GM21576 (cell line): ENCODE measurements at regions not wholly inside any gene's neighbourhood (a gene's known extent, or its start where the extent isn't known, plus 50 kb on each side); places are given as distances from the start of the nearest gene placed in this dataset.
"Not testable (repeated sequence)": the region's sequence is repeated elsewhere in the genome, so short reads cannot be mapped to it uniquely, and the experiment has no call there.

Experiments used
- ATAC-seq: cut with Tn5 transposase; IDR thresholded peaks from one replicate; pipeline ENCODE4 v1.9.1; 2021; ENCODE audit warnings: mild to moderate bottlenecking, moderate library complexity; ENCODE audit not compliant: unreplicated experiment

DNA sequence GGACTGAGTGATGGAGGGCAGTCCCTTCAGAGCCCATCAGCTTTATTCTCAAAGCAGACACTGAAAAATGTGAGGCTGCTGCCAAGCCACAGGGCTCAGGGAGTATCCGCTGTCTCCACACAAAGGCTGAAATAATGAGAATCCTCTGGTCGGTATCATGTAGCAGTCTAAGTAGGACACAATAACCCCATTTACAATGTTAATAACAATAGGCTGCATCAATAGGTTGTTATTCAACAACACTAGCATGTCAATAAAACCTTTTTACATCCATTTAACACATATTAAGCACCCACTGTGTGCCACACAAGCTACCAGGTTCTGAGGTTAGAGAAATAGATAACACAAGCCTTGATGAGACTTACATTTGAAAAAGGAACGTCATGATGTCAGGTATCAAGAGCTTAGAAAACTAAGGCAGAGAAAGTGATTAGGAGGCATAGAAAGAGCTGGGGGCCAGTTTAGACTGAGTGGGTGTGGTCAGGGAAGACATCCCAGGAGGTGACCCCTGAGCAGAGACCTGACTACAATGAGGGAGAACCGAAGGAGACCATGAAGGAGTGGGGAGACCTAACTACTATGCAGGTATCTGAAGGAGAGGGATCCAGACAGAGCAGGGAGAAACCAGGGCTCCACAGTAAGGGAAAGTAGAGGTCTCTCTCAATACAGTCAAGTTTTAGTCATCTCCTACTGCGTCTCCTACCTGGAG, 140.1 kb upstream of the GRIA1 start:
- ATAC-seq = no peak

DNA sequence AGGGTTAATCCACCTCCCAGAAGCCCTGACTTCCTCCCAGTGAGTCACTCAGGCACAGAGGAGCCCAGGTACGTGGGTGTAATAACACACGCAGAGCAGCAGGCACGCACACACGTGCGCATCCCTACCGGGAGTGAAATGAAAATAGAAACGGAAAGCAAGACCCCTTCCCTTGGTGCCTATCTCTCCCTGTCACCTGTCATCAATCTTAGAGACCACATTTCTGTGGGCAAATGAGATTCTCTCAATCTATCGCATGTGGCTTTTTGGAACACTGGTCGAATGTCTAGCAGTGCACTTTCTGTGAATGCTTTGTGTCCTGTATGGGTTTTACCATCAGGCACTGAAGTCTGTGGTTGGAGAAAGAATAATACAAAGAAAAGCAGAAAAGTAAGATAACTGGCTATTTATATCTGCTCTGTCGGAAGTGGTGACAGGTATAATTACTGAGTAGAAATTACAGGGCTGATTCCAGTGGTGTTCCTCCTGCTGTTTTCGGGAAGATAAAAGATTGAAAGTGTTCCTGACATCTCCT, 137.7 kb upstream of the GRIA1 start:
- ATAC-seq = peak; percentile 80

DNA sequence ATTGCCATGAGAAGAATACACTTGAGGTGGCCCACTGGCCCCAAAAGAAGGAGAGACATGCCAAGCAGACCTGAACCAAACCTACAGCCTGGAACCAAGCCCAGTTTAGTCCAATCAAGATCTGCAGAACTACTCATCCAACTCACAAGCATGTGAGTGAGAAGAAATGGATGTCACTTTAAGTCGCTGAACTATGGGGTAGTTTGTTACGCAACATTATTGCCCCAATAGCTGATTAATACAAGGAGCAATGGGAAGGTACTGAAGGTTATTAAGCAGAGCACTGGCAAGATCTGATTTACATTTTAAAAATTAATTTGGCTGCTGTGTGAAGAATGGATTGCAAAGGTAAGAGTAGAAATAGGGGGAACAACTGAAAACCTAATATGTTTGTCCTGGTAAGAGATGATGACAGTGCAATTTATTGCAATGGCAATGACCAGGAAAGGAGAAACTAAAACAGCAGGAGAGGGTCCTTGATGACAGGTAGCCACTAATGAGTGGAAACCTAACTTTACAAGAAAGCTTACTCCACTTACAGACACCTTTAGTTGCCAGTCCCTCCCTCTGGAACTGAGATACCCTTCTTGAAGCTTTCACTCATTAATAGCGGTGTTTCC, 132.9 kb upstream of the GRIA1 start:
- ATAC-seq = no peak

DNA sequence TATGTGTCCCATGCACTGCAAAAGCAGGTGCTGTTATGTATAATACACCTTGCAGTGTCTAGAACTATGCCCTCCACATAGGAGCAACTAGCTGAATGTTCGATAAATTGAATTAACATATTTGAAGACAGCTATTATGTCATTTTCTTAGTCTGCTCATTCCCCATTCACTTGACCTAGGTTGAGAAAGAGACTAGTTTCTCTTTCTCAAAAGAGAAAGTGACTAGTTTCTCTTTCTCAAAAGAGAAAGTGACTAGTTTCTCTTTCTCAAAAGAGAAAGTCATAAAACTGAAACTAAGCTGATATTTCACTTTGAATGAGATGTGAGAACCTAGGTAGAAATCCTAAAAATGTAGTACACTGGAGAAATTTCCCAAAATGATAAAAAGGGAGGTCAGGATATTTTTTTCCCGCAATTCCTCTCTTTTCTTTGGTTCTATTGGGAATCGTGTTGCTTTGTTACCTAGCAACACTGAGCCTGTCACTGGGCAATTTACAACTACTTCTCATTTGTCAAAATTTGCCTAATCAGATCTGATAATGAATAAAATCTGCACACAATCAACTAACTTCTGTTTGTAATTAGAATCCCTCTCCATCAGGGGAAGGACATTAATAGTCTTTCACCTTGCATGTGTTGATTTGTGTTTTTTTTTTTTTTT, 132.0 kb upstream of the GRIA1 start:
- ATAC-seq = peak; percentile 83

DNA sequence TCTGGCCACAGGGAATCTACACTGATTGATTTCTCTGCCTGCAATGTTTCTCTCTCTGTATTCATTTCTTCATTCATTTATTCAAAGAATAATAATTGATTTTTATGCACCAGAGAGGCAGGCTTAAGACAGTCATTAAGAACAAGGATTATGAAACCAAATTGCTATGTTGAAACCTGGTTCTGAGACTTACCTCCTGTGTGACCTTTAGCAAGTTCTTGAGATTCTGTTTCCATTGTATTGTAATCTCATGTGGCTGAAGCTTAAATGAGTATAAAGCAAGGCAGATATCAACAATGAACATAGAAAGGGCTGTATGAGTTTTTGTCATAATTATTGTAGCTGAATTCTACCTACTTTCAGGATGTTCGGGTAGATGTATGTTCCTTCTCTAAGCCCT, 129.6 kb upstream of the GRIA1 start:
- ATAC-seq = no peak

DNA sequence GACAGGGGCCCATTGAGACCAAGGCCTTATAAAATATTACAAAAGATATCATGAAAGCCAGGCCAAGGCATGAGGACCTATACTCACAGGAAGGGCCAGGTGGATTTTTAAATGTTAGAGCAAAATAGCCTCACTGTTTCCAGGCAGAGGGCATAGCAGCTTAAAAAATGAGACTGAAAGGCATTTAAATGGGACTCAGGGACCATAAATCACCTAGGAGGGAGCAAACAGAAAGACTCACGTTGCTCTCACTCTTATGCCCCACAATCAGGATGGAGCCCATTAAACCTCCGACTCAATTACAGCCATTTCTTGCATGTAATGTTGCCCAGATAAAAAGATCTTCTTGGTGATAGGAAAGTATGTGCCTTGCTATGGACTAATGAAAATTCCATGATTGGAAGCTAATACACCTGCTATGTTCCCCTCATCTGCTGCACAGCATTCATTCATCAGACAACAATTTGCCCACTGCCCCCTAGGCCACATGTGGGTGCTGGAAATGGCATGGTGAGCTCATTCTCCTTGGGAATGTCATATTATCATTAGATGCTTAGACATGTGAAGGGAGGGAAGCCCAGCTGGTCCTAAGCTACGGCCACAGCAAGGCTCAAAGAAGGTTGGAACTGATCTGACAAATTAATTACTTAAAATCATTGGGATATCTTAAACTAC, 128.6 kb upstream of the GRIA1 start:
- ATAC-seq = no peak

DNA sequence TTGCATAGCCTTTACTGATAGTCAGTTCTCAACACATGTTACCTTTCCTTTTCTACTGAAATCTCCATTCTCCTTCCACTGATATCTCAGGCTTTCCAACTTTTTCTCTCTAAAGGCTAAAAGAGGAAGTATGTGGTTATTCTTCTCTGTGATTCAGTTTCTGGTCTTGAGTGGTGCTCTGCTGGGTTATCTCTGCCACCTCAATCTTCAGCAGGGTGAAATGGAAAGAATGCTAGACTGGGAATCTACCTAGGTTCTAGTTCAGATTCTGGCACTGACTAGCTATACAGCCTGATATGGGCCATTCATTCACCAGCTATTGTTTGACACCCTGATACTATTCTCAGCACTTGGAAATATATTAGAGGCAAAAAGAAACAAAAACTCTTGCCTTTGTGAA, 124.9 kb upstream of the GRIA1 start:
- peak; percentile 76 for ATAC-seq

DNA sequence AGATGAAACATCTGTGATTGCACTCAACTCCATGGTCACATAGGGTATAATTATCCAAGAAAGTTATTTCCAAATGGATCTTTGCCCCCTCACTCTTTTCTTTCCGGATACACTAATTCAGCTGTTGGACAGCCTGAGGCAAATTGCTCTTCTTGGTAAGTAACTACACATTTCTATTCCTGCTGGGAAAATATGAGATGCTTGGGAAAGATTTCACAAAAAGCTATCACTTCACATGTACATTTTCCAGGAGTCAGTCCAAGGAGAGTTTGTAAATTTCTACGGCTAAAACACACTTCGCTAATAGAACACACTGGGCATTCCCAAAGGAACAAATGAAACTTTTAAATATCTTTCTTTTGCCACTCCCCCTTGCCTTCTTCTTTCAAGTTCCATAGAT, 123.0 kb upstream of the GRIA1 start:
- no peak for ATAC-seq

DNA sequence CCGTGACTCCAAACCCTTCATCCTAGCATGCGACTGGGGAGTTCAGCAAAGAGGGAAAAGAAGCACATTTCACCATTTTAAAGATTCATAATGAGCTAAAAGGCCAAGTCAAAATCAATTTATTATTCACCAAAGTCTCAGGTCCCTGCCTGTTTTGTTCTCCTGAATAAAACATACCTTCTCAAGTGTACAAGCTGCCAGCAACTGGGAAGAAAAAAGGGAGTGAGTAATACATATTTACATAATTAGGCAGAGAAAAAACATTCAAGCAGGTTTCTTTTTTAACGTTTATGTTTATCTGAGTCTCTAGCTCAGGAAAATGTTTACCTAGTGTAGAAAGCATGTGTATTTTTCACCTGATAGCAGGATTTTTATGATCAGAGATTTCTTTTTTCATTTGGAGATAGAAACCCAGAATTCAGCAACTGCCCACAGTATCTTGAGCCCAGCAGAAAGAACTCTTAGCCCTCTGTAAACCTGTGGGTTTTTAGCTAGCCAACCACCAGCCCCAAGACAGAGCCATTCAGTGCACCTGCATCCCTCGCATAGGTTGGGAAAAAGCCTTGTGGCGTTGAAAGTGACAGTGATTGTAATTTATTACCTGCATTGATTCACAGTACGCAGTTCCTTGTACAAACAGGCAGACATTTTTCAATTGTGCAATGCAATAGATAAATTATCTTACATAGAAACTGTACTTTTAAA, 117.9 kb upstream of the GRIA1 start:
- no peak for ATAC-seq

DNA sequence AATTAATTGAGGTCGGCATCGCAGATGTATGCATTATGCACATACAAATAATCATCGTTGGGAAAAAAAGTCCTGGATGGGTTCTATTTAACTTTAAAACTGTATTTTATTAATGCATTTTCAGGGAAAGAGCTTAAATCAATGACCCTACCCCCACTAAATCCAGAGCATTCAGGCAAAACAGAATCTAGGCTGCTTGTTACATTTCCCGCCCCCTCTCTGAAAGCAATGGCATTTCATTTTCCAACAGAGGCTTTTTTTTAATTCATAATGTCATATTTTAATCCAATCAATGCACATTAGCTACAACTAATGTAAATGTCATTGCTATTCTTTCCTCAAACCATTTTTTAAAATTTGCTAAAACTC, 117.4 kb upstream of the GRIA1 start:
- ATAC-seq = no peak

DNA sequence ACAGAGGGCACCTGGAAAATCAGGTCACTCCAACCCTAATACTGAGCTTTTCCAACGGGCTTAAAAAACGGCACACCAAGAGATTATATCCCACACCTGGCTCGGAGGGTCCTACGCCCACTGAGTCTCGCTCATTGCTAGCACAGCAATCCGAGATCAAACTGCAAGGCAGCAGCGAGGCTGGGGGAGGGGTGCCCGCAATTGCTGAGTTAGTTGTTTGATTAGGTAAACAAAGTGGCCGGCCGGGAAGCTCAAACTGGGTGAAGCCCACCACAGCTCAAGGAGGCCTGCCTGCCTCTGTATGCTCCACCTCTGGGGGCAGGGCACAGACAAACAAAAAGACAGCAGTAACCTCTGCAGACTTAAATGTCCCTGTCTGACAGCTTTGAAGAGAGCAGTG, 108.8 kb upstream of the GRIA1 start:
- not testable (repeated sequence) for ATAC-seq

DNA sequence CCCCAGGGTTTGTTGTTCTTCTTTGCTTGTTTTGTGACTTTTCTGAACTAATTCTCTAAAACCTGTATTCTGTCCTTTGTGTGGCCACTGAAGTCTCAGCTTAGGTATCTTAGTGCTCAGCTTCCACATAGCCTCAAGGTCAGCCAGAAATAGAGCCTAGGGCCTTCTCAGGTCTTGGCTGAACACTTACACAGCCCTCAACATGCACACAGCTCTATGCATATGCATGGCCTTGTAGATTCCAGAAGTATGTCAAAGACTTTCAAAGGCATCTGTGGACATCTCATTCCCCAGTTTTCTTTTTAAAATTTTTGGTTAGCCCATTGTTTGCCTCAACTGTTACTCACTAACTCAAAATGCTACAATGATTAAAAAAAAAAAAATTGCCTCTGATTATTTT, 99.9 kb upstream of the GRIA1 start:
- no peak for ATAC-seq

DNA sequence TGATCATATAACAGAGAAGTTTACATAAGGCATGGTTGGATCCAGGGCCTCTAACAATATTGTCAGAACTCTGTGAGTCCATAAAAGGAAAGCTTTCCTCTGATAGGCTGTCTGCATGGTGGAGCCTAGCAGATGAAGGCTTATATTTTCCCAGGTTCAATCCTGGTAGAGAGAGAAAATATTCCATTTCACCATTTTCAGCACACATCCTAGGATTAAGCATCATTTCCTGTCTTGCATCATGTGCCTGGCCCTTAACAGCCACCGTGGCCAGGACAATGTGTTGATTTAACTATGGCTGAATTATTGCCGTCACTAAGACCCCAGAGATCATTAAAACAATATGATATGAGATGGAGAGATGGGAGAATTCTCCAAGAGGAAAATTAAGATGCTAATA, 90.9 kb upstream of the GRIA1 start:
- ATAC-seq = no peak

DNA sequence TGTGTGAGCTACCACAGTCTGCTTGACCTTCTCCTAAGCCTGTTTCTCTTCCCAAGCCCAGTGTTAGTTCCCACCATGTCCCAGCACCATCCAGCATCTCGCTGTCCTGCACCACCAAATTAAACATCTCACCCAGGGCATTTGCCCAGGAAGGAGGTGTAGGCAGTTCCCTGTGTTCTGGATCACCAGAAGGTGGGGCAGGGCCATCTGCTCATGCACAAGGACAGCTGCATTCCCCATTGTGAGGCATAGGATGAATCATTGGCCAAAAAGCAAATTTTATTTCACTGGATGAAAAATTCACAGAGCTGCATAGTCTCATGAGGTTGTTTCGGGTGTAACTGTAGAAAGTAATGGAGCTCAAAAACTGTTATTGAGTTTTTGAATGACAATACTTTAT, 89.5 kb upstream of the GRIA1 start:
- ATAC-seq = no peak

DNA sequence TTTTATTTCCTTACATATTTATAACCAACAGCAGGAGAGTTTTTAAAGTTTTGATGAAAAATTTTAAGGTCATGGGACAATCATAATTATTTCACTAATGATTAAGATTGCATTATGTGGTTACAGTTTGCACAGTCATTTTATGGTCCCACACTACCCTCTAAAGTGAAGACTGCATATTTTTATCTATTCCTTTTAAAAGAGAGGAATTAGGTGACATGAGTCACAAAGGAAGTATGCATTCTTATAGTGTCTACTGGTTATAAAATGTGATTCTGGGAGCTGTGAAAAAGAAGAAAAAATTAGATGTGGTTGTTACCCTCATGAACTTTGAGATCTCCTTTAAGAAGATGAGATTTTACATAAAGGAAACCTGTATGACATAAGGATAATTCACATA, 87.9 kb upstream of the GRIA1 start:
- ATAC-seq = no peak

DNA sequence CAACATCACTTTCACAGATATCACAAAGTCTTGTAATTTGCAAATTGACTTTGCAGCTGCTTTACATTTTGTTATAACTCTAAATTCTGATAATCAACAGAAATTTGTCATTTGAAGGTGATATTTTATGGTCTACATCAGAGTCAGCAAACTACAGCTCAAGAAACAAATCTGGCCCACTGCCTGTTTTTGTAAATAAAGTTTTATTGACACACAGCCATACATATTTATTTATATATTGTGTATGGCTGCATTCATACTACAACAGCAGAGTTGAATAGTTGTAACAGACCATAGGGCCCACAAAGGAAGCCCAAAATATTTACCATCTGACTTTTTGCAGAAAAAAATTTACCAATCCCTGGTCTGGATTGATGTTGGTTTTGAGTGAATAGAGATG, 87.0 kb upstream of the GRIA1 start:
- no peak for ATAC-seq

DNA sequence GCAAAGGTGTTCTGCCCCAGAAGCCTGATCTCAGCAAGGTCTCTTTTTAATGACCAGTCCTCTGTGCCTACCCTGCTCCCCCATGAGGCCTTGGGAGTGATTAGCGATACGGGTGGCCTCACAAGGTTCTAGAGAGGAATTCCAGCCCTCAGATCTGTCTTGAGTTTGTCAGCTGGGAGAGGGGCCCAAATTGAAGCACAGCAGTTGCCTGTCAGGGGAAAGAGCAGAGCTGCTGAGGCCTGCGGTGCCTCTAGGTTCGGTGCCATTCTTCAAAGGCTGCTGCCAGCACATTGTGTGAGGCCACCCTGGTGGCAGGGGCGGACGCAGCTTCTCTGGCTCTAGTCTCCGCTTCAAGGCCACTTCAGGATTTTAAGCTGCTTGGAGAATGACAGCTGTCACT, 85.7 kb upstream of the GRIA1 start:
- no peak for ATAC-seq

DNA sequence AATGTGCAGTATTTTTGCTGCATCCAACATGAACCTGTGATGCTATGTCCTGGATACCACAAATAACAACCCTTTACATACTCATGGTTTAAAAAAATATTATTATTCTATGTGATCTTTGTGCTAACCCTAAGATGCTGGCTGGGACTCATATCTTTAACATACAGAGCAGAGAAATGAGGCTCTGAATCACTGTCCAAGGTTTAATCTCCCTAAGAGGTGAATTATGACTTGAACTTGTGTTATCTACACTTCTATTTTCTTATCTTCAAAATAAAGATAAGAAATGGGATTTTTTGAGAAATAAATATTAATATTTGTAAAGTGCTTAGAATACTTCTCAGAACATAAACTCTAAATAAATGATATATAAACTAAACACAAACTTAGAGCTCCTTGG, 68.8 kb upstream of the GRIA1 start:
- ATAC-seq = no peak

DNA sequence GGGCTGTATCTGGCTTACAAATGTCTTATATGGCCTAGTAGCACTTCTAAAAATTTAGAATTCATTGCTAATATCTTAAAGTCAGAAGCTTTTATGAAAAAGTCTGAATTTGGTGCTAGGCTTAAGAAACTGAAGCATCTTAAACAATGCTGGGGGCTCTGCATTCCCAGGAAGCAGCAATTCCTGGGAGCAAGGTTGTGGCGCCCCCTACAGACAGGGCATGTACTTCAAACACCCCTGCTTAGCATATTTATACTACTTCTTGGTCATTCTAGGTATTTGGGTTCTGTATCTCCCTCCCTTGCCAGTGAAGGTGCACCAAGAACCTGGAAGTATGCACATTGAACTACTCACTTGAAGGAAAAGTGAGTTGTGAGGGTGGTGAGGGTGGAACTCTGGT, 64.6 kb upstream of the GRIA1 start:
- no peak for ATAC-seq

DNA sequence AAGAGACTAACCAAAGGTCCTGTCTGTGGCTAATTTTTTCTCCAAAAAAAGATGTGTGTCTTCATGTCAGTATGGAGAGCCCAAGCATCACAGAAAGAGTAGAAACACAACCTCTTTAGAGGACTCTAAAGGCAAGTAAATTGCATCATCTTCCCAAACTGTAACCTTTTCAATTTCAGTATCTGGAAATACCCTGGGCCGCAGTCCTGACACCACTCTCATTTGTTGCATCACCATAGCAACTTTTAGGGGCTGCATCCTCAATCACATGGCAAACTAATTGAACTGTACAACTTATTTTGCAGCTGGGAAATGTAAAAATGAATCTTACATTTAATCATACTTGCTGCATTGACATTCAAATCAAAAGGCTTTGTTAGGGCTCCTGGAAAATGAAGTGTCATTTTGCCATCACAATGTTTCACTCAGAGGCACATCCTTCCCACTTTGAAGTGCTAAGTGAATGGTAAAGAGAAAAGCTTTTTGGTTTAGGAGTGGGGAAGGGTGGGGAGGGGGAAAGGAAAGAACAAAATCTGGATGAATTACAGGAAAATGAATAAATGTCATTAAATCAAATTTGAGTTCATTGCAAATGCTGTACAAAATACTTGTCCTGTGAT, 60.6 kb upstream of the GRIA1 start:
- ATAC-seq = peak; percentile 81

DNA sequence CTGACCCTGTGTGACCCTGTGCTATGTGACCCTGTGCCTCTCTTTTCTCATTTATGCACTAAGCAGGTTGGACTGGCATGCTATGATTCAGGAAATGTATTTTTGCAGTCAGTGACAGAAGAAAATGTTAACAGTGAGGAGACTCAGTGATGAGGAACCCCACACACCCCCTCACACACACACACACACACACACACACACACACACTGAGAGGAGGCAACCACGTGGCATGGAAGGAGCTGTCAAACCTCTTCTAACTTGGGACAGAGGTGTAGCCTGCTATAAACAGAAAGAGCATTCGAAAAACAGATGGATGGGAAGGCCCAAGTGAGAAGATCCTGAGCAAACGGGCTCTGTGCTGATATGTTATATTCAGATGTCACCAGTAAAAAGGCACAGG, 57.9 kb upstream of the GRIA1 start:
- ATAC-seq = no peak
